KG1 (cell line): ENCODE measurements at regions not wholly inside any gene's neighbourhood (a gene's known extent, or its start where the extent isn't known, plus 50 kb on each side); places are given as distances from the start of the nearest gene placed in this dataset.

Source experiments
- DNase-seq: peaks from one replicate; lab custom pipeline; 2025; lab: John Stamatoyannopoulos, UW

GRCh38 chr6:14065350-14065749, 52.2 kb upstream of the CD83 start:
- no peak for DNase-seq

- peak; percentile 36 for DNase-seq
Measured at GRCh38 chr6:14066782-14067406, 50.7 kb upstream of the CD83 start.

- DNase-seq = no peak
Measured at GRCh38 chr6:14067656-14068055, 49.9 kb upstream of the CD83 start.
